DND-41 (cell line): ENCODE measurements at regions not wholly inside any gene's neighbourhood (a gene's known extent, or its start where the extent isn't known, plus 50 kb on each side); places are given as distances from the start of the nearest gene placed in this dataset.

ENCODE experiments used
- ATAC-seq: fragments of 200-7000 bp; cut with Tn5 transposase; 3 replicates; pipeline ENCODE4 v1.9.1; 2021; ENCODE audit warnings: low read depth; ENCODE audit not compliant: insufficient read depth
- DNase-seq: peaks from one replicate; pipeline ENCODE4 v3.0.0-alpha.2; 2020
- H2AFZ ChIP-seq: 2 replicates; pipeline ENCODE4 v1.6.0; 2012; ENCODE audit warnings: low read depth, low read length
- H3K27ac ChIP-seq: 2 replicates; pipeline ENCODE4 v1.5.1; 2012; ENCODE audit warnings: low read length, inconsistent platforms
- H3K27me3 ChIP-seq: fragments of 200-600 bp; sonication (generic); 2 replicates; pipeline ENCODE4 v1.6.0; 2012; ENCODE audit warnings: low read length, mild to moderate bottlenecking, inconsistent platforms; ENCODE audit not compliant: insufficient read depth, poor library complexity
- H3K36me3 ChIP-seq: 2 replicates; pipeline ENCODE4 v1.5.1; 2012; ENCODE audit warnings: low read length, inconsistent platforms; ENCODE audit not compliant: insufficient read depth
- H3K4me1 ChIP-seq: 2 replicates; pipeline ENCODE4 v1.5.1; 2012; ENCODE audit warnings: mild to moderate bottlenecking, low read length; ENCODE audit not compliant: insufficient read depth
- H3K4me2 ChIP-seq: 2 replicates; pipeline ENCODE4 v1.6.0; 2012; ENCODE audit warnings: mild to moderate bottlenecking, moderate library complexity, low read length, inconsistent platforms; ENCODE audit not compliant: insufficient read depth
- H3K4me3 ChIP-seq, 2 experiments: fragments of 200-600 bp in 1 of 2; shearing (Covaris generic) in 1 of 2; 2 replicates each; pipeline ENCODE4 v1.5.1; 2012 to 2016; ENCODE audit warnings: inconsistent platforms in 2 of 2, low read length in 2 of 2, mild to moderate bottlenecking in 2 of 2, low read depth in 1 of 2, moderate library complexity in 1 of 2
- H3K79me2 ChIP-seq: 2 replicates; pipeline ENCODE4 v1.6.0; 2012; ENCODE audit warnings: low read length, inconsistent platforms; ENCODE audit not compliant: insufficient read depth
- H3K9ac ChIP-seq: 2 replicates; pipeline ENCODE4 v1.6.0; 2012; ENCODE audit warnings: low read depth, mild to moderate bottlenecking, inconsistent platforms, low read length, moderate library complexity
- H3K9me3 ChIP-seq: 2 replicates; pipeline ENCODE4 v1.5.1; 2012; ENCODE audit warnings: low read length, moderate library complexity, mild to moderate bottlenecking, inconsistent platforms; ENCODE audit not compliant: insufficient read depth, severe bottlenecking
- H4K20me1 ChIP-seq: 2 replicates; pipeline ENCODE4 v1.6.0; 2012; ENCODE audit warnings: low read length; ENCODE audit not compliant: insufficient read depth
- CTCF ChIP-seq: IDR thresholded peaks from 2 replicates; pipeline ENCODE4 v1.5.1; 2012; ENCODE audit warnings: borderline replicate concordance, low read length, moderate library complexity, mild to moderate bottlenecking; ENCODE audit not compliant: poor library complexity, severe bottlenecking; ENCODE audit errors: extremely low read depth
- EZH2 ChIP-seq: IDR thresholded peaks from 3 replicates; pipeline ENCODE4 v1.6.1; 2012; ENCODE audit warnings: borderline replicate concordance, low read depth, mild to moderate bottlenecking, moderate library complexity, low read length, inconsistent platforms; ENCODE audit not compliant: severe bottlenecking

- Histone ChIP-seq H3K79me2 (no peaks in the 10 kb centered on the region), H3K27ac (no peak overlapping the region), H2AFZ (no peak overlapping the region), H3K4me3 (no peak overlapping the region), H3K36me3 (no peaks in the 10 kb centered on the region), H3K9me3 (no peaks in the 10 kb centered on the region), H3K4me1 (no peaks in the 10 kb centered on the region), H3K27me3 (no peaks in the 10 kb centered on the region), H4K20me1 (no peaks in the 10 kb centered on the region), H3K9ac (no peak overlapping the region), H3K4me2 (no peak overlapping the region)
- no peak for DNase-seq
- TF ChIP-seq EZH2: no peak
- no peak for TF ChIP-seq CTCF
- no peak for ATAC-seq
Measured at GRCh38 chr7:93697901-93698300, 123.4 kb upstream of the CALCR start.

DNA sequence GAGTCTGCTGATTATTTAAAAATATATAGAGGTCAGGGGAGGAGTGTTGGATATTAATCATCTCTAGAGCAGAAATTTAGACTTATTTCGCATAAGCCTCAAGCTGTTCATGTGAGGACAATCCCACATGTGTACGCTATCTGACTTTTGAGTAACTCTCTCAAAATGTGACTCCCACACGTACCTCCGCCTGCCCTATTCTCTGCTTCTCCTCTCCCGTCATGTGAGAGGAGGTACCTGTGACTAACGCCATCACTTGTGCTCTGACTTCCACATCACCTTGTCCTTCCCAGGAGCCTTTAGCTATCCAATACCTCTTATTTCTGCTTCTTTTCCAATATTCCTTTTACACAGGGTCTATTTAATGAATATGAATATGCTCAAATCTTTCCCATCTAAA is 119.3 kb upstream of the CALCR start:
- no peak for DNase-seq
- H3K79me2 ChIP-seq: no peaks in the 10 kb centered on the region
- H4K20me1 ChIP-seq: no peaks in the 10 kb centered on the region
- ATAC-seq: no peak
- H3K4me1 ChIP-seq: no peaks in the 10 kb centered on the region
- H3K27me3 ChIP-seq: no peaks in the 10 kb centered on the region
- no peaks in the 10 kb centered on the region for H3K9me3 ChIP-seq
- H3K4me2 ChIP-seq: no peak overlapping the region
- TF ChIP-seq CTCF (no peak), EZH2 (no peak)
- no peak overlapping the region for H3K9ac ChIP-seq
- no peak overlapping the region for H3K4me3 ChIP-seq
- no peak overlapping the region for H3K27ac ChIP-seq
- H3K36me3 ChIP-seq: no peaks in the 10 kb centered on the region
- H2AFZ ChIP-seq: no peak overlapping the region

DNA sequence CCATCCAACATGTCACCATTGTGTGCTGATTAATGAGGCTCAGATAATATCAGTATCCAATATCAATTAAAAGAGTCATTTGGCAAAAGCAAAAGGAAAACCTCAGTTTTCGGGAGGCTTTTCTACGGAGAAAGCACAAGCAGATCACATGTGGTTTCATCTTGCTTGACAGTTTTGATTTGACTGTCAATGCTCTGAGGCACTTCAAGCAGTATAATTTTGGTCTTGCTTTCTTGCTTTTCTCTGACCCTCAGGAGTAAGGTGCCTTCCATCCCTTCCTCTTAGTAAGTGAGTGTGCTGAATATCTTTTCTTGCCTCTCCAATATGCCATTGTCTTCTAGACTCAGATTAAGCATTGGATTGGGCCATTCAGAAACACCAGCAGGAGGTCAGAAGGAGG is 115.5 kb upstream of the CALCR start:
- H3K27ac ChIP-seq: no peak overlapping the region
- ATAC-seq: no peak
- no peaks in the 10 kb centered on the region for H3K9me3 ChIP-seq
- H3K4me1 ChIP-seq: no peaks in the 10 kb centered on the region
- no peak overlapping the region for H3K4me2 ChIP-seq
- H3K36me3 ChIP-seq: no peaks in the 10 kb centered on the region
- no peaks in the 10 kb centered on the region for H4K20me1 ChIP-seq
- H3K27me3 ChIP-seq: peaks cover 5% of the 10 kb centered on the region
- no peak for DNase-seq
- H2AFZ ChIP-seq: no peak overlapping the region
- no peaks in the 10 kb centered on the region for H3K79me2 ChIP-seq
- TF ChIP-seq CTCF: no peak
- TF ChIP-seq EZH2: no peak
- H3K4me3 ChIP-seq: no peak overlapping the region
- no peak overlapping the region for H3K9ac ChIP-seq

DNA sequence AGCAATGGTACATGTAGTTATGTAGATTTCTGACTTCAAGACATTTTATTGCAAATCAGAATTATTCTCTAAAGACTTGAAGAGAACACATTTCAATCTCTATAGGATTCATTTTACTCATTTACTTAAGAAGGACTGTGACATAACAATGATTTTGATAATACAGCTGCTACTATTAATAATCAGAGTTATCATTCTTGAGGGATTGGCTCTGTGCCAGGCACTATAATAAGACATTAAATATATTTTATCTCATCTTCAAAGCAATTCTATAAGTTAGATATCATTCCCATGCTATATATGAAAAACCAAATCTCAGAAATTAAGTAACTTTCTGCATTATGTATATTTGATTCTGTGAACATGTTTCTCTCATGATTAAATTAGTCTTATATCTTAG is 103.7 kb upstream of the CALCR start:
- H3K4me1 ChIP-seq: no peaks in the 10 kb centered on the region
- ATAC-seq (no peak), DNase-seq (no peak)
- no peaks in the 10 kb centered on the region for H3K9me3 ChIP-seq
- no peaks in the 10 kb centered on the region for H3K27me3 ChIP-seq
- no peaks in the 10 kb centered on the region for H3K36me3 ChIP-seq
- no peaks in the 10 kb centered on the region for H4K20me1 ChIP-seq
- H3K79me2 ChIP-seq: no peaks in the 10 kb centered on the region
- H3K4me3 ChIP-seq: no peak overlapping the region
- TF ChIP-seq EZH2 (no peak), CTCF (no peak)
- no peak overlapping the region for H2AFZ ChIP-seq
- no peak overlapping the region for H3K9ac ChIP-seq
- H3K27ac ChIP-seq: no peak overlapping the region
- no peak overlapping the region for H3K4me2 ChIP-seq
